22Rv1 (cell line): ENCODE measurements at regions not wholly inside any gene's neighbourhood (a gene's known extent, or its start where the extent isn't known, plus 50 kb on each side); places are given as distances from the start of the nearest gene placed in this dataset.
"Not testable (repeated sequence)": the region's sequence is repeated elsewhere in the genome, so short reads cannot be mapped to it uniquely, and the experiment has no call there.

Experiments used
- ZFX ChIP-seq: fragments of 450-650 bp; IDR thresholded peaks from 2 replicates; pipeline ENCODE4 v1.6.1; 2017; ENCODE audit warnings: antibody characterized with exemption, borderline replicate concordance
- TF ChIP-seq, protein P1 (sequence below): fragments of 450-650 bp; IDR thresholded peaks from 2 replicates; pipeline ENCODE4 v1.5.1; 2017; ENCODE audit warnings: mild to moderate bottlenecking

DNA sequence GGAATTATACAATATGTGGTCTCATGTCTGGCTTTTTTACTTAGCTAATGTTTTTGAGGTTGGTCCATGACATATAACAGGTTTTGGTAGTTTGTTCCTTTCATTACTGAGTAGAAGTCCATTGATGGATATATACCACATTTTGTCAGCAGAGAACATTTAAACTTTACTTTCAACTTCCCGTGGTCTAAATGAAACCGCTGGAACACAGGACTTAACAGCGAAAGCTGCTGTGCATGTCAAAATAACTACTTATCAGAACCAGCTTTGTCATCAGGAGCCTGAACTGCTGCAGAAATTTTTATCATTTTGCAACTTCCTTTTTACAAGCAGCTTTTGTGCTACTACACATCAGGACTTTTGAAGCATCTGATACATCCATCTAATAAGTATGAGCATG is 147.0 kb downstream of the TBC1D2B start:
- TF ChIP-seq, protein P1, sequence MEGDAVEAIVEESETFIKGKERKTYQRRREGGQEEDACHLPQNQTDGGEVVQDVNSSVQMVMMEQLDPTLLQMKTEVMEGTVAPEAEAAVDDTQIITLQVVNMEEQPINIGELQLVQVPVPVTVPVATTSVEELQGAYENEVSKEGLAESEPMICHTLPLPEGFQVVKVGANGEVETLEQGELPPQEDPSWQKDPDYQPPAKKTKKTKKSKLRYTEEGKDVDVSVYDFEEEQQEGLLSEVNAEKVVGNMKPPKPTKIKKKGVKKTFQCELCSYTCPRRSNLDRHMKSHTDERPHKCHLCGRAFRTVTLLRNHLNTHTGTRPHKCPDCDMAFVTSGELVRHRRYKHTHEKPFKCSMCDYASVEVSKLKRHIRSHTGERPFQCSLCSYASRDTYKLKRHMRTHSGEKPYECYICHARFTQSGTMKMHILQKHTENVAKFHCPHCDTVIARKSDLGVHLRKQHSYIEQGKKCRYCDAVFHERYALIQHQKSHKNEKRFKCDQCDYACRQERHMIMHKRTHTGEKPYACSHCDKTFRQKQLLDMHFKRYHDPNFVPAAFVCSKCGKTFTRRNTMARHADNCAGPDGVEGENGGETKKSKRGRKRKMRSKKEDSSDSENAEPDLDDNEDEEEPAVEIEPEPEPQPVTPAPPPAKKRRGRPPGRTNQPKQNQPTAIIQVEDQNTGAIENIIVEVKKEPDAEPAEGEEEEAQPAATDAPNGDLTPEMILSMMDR, result not testable (repeated sequence)
- TF ChIP-seq ZFX, result not testable (repeated sequence)
